GM21576 (cell line): ENCODE measurements at regions not wholly inside any gene's neighbourhood (a gene's known extent, or its start where the extent isn't known, plus 50 kb on each side); places are given as distances from the start of the nearest gene placed in this dataset.

Experiments
- ATAC-seq: cut with Tn5 transposase; IDR thresholded peaks from one replicate; pipeline ENCODE4 v1.9.1; 2021; ENCODE audit warnings: mild to moderate bottlenecking, moderate library complexity; ENCODE audit not compliant: unreplicated experiment

DNA sequence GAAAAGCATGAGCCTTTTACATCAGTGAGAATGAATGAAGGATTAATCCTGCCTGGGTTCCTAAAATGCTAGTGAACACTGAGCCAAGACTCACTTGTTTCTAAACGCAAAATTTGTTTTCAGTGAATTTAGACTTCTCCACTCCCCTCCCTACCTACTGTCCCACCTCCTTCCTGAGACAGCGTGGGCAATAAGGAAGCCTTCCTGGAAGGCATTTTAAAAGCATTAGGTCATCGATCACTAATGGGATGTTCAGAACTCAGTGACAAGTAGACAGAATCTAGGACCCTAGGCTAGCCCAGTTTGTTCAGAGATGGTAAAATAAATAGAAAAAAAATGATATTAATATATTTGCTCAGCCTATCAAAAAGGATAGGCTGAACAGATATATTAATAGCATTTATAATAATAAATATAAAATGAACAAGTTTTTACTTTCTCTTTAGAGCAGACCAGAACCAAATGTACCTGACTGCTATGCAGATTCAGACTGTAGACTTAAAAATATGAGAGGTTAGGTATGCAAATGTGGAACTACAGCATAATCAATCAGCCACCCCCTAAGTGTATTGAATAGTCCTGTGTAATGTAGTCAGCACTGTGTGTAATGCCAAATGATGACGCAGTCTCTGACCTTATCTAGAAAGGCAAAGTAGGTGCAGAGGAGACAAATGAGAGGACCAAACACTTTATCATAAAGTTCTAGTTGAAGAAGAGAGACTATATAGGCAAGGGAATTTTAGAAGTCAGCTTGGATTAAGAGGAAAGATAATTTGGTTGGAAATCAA, 331.1 kb downstream of the GPAT3 start:
- no peak for ATAC-seq

- ATAC-seq = no peak
These were observed 329.7 kb downstream of the GPAT3 start for GRCh38 chr4:83865417-83866150.

GRCh38 chr4:83864097-83864817, 328.3 kb downstream of the GPAT3 start:
- ATAC-seq = no peak

- ATAC-seq = no peak
These were observed 326.6 kb downstream of the GPAT3 start for GRCh38 chr4:83862471-83862870.

- no peak for ATAC-seq
These were observed 324.3 kb downstream of the GPAT3 start for GRCh38 chr4:83860200-83860599.

DNA sequence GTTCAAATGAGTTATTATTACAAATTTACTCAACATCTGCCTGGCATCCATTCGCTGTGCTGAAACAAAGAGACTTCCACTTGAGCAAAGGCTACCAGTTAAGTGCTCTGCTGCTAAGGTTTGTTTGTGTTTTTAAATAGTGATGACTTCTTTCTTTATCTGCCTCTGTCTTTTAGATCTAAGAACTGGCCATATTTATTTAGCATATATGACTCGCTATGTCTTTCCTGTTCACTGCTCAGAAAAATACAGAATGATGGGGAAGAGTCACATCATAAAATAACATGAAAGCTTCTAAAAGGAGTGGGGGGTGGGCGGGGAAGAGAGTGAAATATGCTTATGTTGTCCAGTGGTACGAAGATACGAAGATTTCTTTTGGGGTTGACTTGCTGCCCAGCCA, 322.2 kb downstream of the GPAT3 start:
- ATAC-seq = no peak

GRCh38 chr4:83855044-83855443, 319.1 kb downstream of the GPAT3 start:
- ATAC-seq = no peak

DNA sequence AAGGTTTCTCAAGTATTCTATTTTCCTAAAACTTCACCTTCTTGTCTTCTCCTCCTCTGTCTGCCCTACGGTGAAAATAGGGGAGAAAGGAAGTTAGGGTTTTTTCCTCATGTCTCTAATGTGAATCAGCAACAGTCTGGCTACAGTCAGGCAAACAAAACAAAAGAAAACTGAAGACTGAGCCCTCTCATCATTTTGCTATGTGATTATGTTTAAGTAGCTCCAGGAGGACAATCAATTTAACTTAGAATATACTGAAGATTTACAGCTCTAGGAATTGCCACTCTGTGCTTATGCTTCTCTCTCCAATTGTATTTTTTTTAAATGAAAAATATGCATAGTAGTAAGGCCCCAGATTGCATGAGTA, 316.2 kb downstream of the GPAT3 start:
- ATAC-seq = no peak

DNA sequence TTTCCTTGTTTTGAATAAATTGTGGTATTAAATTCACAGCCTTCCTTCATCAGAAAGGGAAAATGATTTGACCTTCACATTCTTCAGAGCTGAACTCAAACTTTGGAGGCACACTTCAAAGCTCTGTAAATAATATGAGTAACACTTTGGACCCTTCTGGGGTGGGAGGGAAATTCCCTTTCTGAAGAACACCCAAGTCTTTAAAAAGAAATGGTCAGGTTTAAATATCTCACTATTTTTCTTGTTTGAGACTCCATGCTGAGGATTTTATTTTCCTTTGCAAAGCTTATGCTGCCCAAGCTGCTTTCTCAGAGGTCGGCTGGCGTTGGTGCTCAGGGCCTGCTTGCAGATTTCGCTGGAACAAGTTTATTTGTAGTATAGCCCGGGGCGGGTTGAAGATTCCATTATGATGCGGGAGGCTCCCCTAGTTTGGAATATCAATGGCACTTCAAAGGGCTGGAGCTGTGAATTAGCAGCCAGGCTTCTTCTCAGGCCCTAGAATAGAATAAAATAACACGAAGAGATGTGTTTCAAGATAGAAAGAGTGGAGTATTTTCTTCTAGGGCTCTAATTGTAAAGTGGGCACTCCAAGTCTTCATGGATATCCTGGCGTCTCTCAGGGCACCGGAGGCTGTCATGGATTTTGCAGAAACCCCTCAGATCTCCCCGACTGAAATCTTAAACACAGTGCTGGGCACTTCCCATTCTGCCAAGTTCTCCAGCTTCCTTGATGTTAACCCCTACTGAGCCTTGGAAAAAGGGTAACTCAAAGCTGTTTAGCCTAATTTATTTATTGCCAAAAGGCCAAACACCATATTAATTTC, 315.6 kb downstream of the GPAT3 start:
- ATAC-seq = no peak

GRCh38 chr4:83850435-83850834, 314.5 kb downstream of the GPAT3 start:
- no peak for ATAC-seq

- no peak for ATAC-seq
These were observed 310.4 kb downstream of the GPAT3 start for GRCh38 chr4:83846193-83846830.

GRCh38 chr4:83839615-83840014, 303.7 kb downstream of the GPAT3 start:
- no peak for ATAC-seq

GRCh38 chr4:83837614-83838308, 301.9 kb downstream of the GPAT3 start:
- no peak for ATAC-seq

DNA sequence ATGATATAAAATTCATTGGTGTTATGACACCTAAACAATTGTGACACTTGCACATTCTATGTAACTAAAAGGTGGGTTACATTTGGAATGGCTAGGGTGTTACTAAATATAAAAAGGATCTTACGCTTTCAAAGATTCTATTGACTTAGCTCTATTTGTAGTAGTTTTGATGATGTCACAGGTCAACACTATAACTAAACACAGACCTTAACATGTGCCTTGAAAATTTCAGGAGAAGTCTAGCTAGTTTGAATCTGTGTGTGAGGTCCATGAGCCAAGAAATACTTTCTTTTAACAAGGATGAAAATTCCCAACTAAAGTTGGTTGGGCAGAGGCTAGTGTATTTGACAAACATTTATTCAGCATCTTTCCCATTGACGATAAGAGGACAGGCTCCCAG, 298.0 kb downstream of the GPAT3 start:
- no peak for ATAC-seq

GRCh38 chr4:83832110-83832825, 296.4 kb downstream of the GPAT3 start:
- ATAC-seq = no peak

DNA sequence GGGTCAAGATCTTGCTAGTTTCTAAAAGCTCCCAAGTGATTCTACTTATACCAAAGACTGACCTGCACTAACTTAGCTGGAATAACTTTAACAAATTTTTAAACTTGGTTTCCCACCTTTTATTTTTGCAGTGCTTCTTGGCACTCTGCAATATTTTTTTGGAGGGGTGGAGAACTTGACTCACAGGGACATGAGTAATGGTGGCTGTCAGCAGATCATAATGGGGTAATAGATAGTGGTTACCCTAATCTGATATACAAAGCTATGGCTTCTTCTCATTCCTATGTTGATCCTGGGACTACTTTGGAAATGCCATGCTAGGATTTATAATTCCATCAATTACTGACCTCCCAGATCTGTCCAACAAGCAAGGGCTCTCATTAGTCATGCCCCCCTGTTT, 295.7 kb downstream of the GPAT3 start:
- no peak for ATAC-seq

DNA sequence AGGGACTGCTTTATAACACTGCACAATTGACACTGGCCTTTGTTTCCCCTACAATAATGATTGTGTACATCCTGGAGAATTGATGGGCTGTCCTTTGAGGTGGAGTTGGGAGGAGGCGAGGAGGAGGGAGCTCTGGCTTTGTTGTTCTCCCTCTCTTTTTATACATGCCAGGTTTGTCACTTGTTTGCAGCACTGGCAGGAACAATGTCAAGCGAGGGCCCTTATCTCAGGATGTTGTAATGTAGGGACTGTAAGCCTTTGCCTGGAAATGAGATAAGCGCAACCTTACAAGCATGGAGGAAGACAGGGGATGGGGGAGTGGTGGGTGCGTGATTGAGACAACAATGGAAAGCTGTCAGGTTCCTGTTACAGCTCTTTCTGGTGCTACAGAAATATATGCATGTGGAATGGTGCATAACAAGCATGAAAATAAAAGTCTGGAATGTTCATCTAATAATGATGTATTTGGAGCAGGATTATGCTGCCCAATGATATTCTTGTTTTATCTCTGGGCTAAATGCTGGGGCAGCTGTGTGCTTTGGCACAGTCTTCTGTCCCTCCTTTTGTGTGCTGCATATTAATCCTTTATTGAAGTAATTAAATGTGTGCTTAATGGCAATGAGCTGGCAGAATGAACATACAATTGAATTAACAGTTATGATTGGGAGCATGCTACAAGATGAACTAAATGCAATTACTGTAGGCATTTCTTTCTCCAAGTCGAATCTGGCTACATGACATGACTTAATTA, 294.4 kb downstream of the GPAT3 start:
- ATAC-seq = no peak

DNA sequence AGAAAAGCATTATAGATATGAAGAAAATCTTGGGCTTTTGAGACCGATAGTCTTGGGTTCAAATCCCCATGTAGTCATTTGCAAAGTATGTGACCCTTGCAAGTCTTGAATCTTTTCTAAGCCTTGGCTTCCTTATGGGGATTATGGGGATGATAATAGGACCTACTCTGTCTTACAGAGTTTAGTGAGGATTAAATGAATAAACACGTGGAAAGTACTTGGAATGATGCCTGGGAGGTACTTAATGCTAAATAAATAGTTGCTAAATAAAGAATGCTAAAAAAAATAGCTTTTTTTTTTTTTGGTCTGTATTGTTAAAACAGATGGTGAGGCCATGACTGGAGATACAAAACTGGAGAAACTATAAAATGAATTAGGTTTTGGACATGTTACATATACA, 292.7 kb downstream of the GPAT3 start:
- ATAC-seq = no peak

DNA sequence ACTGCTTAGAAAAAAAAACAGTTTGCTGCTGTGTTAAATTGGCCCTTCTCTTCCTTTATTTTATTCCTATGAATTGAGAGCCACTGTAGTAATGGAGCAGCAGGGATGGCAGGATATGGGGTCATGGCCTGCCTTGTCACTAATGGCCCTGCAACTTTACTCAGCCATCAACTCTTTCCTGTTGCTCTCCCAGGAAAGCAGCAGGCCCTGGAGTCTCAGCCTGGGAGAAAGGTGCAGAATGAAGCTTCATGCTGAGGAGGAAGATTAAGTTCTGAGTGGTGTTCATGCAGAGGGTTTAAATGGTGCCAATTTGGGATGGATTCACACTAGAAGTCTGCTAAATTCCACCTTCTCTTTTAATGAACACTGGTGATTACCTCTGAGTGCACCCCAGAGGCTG, 285.6 kb downstream of the GPAT3 start:
- ATAC-seq = no peak
